HUES6 (cell line): ENCODE measurements at regions not wholly inside any gene's neighbourhood (a gene's known extent, or its start where the extent isn't known, plus 50 kb on each side); places are given as distances from the start of the nearest gene placed in this dataset.

ENCODE experiments used
- H3K27ac ChIP-seq: 2 replicates; pipeline ENCODE4 v1.7.0; 2013; ENCODE audit warnings: low read depth, mild to moderate bottlenecking, low read length, inconsistent platforms
- H3K27me3 ChIP-seq: 2 replicates; pipeline ENCODE4 v1.6.1; 2013; ENCODE audit warnings: low read length; ENCODE audit not compliant: control insufficient read depth, insufficient read depth
- H3K36me3 ChIP-seq: 2 replicates; pipeline ENCODE4 v1.6.1; 2013; ENCODE audit warnings: low read length; ENCODE audit not compliant: control insufficient read depth, insufficient read depth
- H3K4me1 ChIP-seq: 2 replicates; pipeline ENCODE4 v1.6.1; 2013; ENCODE audit warnings: low read length; ENCODE audit not compliant: control insufficient read depth, insufficient read depth
- H3K4me3 ChIP-seq: 2 replicates; pipeline ENCODE4 v1.5.1; 2013; ENCODE audit warnings: low read depth, low read length
- H3K9ac ChIP-seq: one replicate; pipeline ENCODE4 v1.6.1; 2013; ENCODE audit warnings: mild to moderate bottlenecking, low read length
- H3K9me3 ChIP-seq: 2 replicates; pipeline ENCODE4 v1.6.1; 2013; ENCODE audit warnings: low read depth, low read length; ENCODE audit not compliant: control insufficient read depth, insufficient read depth

- no peak overlapping the region for H3K9ac ChIP-seq
- no peaks in the 10 kb centered on the region for H3K36me3 ChIP-seq
- no peaks in the 10 kb centered on the region for H3K4me1 ChIP-seq
- no peaks in the 10 kb centered on the region for H3K9me3 ChIP-seq
- H3K4me3 ChIP-seq, result no peak overlapping the region
- H3K27me3 ChIP-seq, result no peaks in the 10 kb centered on the region
- no peak overlapping the region for H3K27ac ChIP-seq
These were observed 1221.6 kb upstream of the PHF14 start for GRCh38 chr7:9752033-9752432.

GRCh38 chr7:9761224-9761623, 1212.4 kb upstream of the PHF14 start:
- Histone ChIP-seq H3K9ac (no peak overlapping the region), H3K4me1 (no peaks in the 10 kb centered on the region), H3K9me3 (no peaks in the 10 kb centered on the region), H3K4me3 (no peak overlapping the region), H3K27ac (no peak overlapping the region), H3K36me3 (no peaks in the 10 kb centered on the region), H3K27me3 (no peaks in the 10 kb centered on the region)

- Histone ChIP-seq H3K27ac (no peak overlapping the region), H3K4me3 (no peak overlapping the region), H3K9me3 (0 out of 2 replicates have a peak, but pooled peaks cover 2% of the 10 kb centered on the region), H3K27me3 (no peaks in the 10 kb centered on the region), H3K9ac (no peak overlapping the region), H3K36me3 (no peaks in the 10 kb centered on the region), H3K4me1 (no peaks in the 10 kb centered on the region)
These were observed 1196.8 kb upstream of the PHF14 start for GRCh38 chr7:9776900-9777299.

- H3K36me3 ChIP-seq, result no peaks in the 10 kb centered on the region
- no peaks in the 10 kb centered on the region for H3K4me1 ChIP-seq
- H3K4me3 ChIP-seq, result no peak overlapping the region
- no peak overlapping the region for H3K27ac ChIP-seq
- H3K27me3 ChIP-seq, result no peaks in the 10 kb centered on the region
- H3K9ac ChIP-seq, result no peak overlapping the region
- H3K9me3 ChIP-seq, result no peaks in the 10 kb centered on the region
These were observed 1195.3 kb upstream of the PHF14 start for GRCh38 chr7:9778367-9778766.

- H3K4me1 ChIP-seq, result no peaks in the 10 kb centered on the region
- H3K27ac ChIP-seq, result no peak overlapping the region
- H3K9ac ChIP-seq, result no peak overlapping the region
- H3K4me3 ChIP-seq, result no peak overlapping the region
- no peaks in the 10 kb centered on the region for H3K36me3 ChIP-seq
- no peaks in the 10 kb centered on the region for H3K9me3 ChIP-seq
- no peaks in the 10 kb centered on the region for H3K27me3 ChIP-seq
These were observed 1192.0 kb upstream of the PHF14 start for GRCh38 chr7:9781710-9782109.

GRCh38 chr7:9782275-9782674, 1191.4 kb upstream of the PHF14 start:
- no peak overlapping the region for H3K27ac ChIP-seq
- H3K27me3 ChIP-seq, result no peaks in the 10 kb centered on the region
- no peak overlapping the region for H3K9ac ChIP-seq
- no peaks in the 10 kb centered on the region for H3K36me3 ChIP-seq
- H3K4me1 ChIP-seq, result no peaks in the 10 kb centered on the region
- H3K9me3 ChIP-seq, result no peaks in the 10 kb centered on the region
- no peak overlapping the region for H3K4me3 ChIP-seq

GRCh38 chr7:9785211-9785610, 1188.5 kb upstream of the PHF14 start:
- no peak overlapping the region for H3K4me3 ChIP-seq
- no peaks in the 10 kb centered on the region for H3K4me1 ChIP-seq
- no peaks in the 10 kb centered on the region for H3K27me3 ChIP-seq
- H3K9ac ChIP-seq, result no peak overlapping the region
- no peak overlapping the region for H3K27ac ChIP-seq
- no peaks in the 10 kb centered on the region for H3K36me3 ChIP-seq
- H3K9me3 ChIP-seq, result no peaks in the 10 kb centered on the region

- no peaks in the 10 kb centered on the region for H3K27me3 ChIP-seq
- H3K4me1 ChIP-seq, result no peaks in the 10 kb centered on the region
- H3K4me3 ChIP-seq, result no peak overlapping the region
- no peak overlapping the region for H3K9ac ChIP-seq
- no peaks in the 10 kb centered on the region for H3K36me3 ChIP-seq
- H3K9me3 ChIP-seq, result no peaks in the 10 kb centered on the region
- H3K27ac ChIP-seq, result no peak overlapping the region
These were observed 1177.4 kb upstream of the PHF14 start for GRCh38 chr7:9796241-9796640.

GRCh38 chr7:9822458-9823290, 1151.0 kb upstream of the PHF14 start:
- Histone ChIP-seq H3K9me3 (no peaks in the 10 kb centered on the region), H3K4me1 (no peaks in the 10 kb centered on the region), H3K27ac (no peak overlapping the region), H3K27me3 (no peaks in the 10 kb centered on the region), H3K36me3 (no peaks in the 10 kb centered on the region), H3K9ac (no peak overlapping the region), H3K4me3 (no peak overlapping the region)

- Histone ChIP-seq H3K27ac (no peak overlapping the region), H3K4me3 (no peak overlapping the region), H3K9me3 (no peaks in the 10 kb centered on the region), H3K27me3 (no peaks in the 10 kb centered on the region), H3K36me3 (no peaks in the 10 kb centered on the region), H3K4me1 (no peaks in the 10 kb centered on the region), H3K9ac (no peak overlapping the region)
These were observed 1138.5 kb upstream of the PHF14 start for GRCh38 chr7:9835199-9835598.

- Histone ChIP-seq H3K4me1 (no peaks in the 10 kb centered on the region), H3K36me3 (no peaks in the 10 kb centered on the region), H3K27ac (no peak overlapping the region), H3K9me3 (no peaks in the 10 kb centered on the region), H3K9ac (no peak overlapping the region), H3K27me3 (no peaks in the 10 kb centered on the region), H3K4me3 (no peak overlapping the region)
These were observed 1137.0 kb upstream of the PHF14 start for GRCh38 chr7:9836671-9837070.
